Osteoblast (primary cell): ENCODE measurements at regions not wholly inside any gene's neighbourhood (a gene's known extent, or its start where the extent isn't known, plus 50 kb on each side); places are given as distances from the start of the nearest gene placed in this dataset.

ENCODE experiments used
- DNase-seq: peaks from one replicate; pipeline ENCODE4 v3.0.0; 2011; ENCODE audit warnings: low spot score, mixed read lengths; ENCODE audit not compliant: insufficient read length; ENCODE audit errors: missing footprints
- H2AFZ ChIP-seq: 2 replicates; pipeline ENCODE4 v1.6.0; 2011; ENCODE audit warnings: mild to moderate bottlenecking, low read length
- H3K27ac ChIP-seq: 2 replicates; pipeline ENCODE4 v1.5.1; 2011; ENCODE audit warnings: mild to moderate bottlenecking, low read depth, low read length, moderate library complexity
- H3K27me3 ChIP-seq: 2 replicates; pipeline ENCODE4 v1.6.0; 2012; ENCODE audit warnings: mild to moderate bottlenecking, control low read depth, inconsistent platforms, low read length, moderate library complexity; ENCODE audit not compliant: insufficient read depth
- H3K36me3 ChIP-seq: 2 replicates; pipeline ENCODE4 v1.5.1; 2011; ENCODE audit warnings: mild to moderate bottlenecking, low read length, control low read depth, moderate library complexity; ENCODE audit not compliant: insufficient read depth
- H3K4me1 ChIP-seq: 2 replicates; pipeline ENCODE4 v1.5.1; 2011; ENCODE audit warnings: mild to moderate bottlenecking, low read length, control low read depth, moderate library complexity; ENCODE audit not compliant: insufficient read depth
- H3K4me2 ChIP-seq: 2 replicates; pipeline ENCODE4 v1.6.0; 2011; ENCODE audit warnings: mild to moderate bottlenecking, low read length; ENCODE audit not compliant: insufficient read depth
- H3K4me3 ChIP-seq: fragments of 200-600 bp; sonication (generic); 3 replicates; pipeline ENCODE4 v1.5.1; 2012; ENCODE audit warnings: mild to moderate bottlenecking, low read length, inconsistent platforms; ENCODE audit not compliant: insufficient read depth
- H3K79me2 ChIP-seq: 2 replicates; pipeline ENCODE4 v1.6.0; 2012; ENCODE audit warnings: mild to moderate bottlenecking, low read length, control low read depth, inconsistent platforms; ENCODE audit not compliant: insufficient read depth
- H3K9me3 ChIP-seq: 2 replicates; pipeline ENCODE4 v1.5.1; 2011; ENCODE audit warnings: low read depth, low read length, control low read depth
- H4K20me1 ChIP-seq: 2 replicates; pipeline ENCODE4 v1.6.0; 2012; ENCODE audit warnings: mild to moderate bottlenecking, low read length, control low read depth; ENCODE audit not compliant: insufficient read depth
- CTCF ChIP-seq: IDR thresholded peaks from 2 replicates; pipeline ENCODE4 v1.5.1; 2011; ENCODE audit warnings: mild to moderate bottlenecking, low read depth, low read length, moderate library complexity; ENCODE audit errors: extremely low read depth

DNA sequence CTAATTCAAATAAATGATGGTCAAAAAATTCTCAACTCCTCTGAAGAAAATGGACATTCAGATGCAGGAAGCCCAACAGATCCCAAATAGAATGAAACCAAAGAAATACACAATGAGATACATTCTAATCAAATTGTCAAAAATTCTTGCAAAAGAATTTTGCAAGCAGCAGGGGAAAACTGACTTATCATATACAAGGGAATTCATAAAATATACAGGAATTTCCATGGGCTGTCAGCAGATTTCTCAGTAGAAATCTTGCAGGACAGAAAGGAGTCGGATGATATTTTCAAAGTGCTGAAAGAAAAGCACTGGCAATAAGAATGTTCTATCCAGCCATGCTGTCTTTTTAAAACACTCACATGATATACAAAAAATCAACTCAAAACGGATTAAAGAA is 194.6 kb upstream of the ZC3H12C start:
- DNase-seq = no peak
- H3K27me3 ChIP-seq = no peaks in the 10 kb centered on the region
- H2AFZ ChIP-seq = no peak overlapping the region
- H3K36me3 ChIP-seq = no peaks in the 10 kb centered on the region
- H3K9me3 ChIP-seq = no peaks in the 10 kb centered on the region
- H3K4me2 ChIP-seq = no peak overlapping the region
- H3K4me1 ChIP-seq = no peaks in the 10 kb centered on the region
- no peaks in the 10 kb centered on the region for H4K20me1 ChIP-seq
- no peak overlapping the region for H3K27ac ChIP-seq
- H3K4me3 ChIP-seq = no peak overlapping the region
- no peaks in the 10 kb centered on the region for H3K79me2 ChIP-seq
- TF ChIP-seq CTCF = no peak

- no peaks in the 10 kb centered on the region for H3K27me3 ChIP-seq
- TF ChIP-seq CTCF = no peak
- H2AFZ ChIP-seq = no peak overlapping the region
- no peak for DNase-seq
- H3K4me1 ChIP-seq = no peaks in the 10 kb centered on the region
- no peak overlapping the region for H3K4me3 ChIP-seq
- H3K36me3 ChIP-seq = no peaks in the 10 kb centered on the region
- H3K4me2 ChIP-seq = no peak overlapping the region
- no peaks in the 10 kb centered on the region for H3K9me3 ChIP-seq
- no peaks in the 10 kb centered on the region for H4K20me1 ChIP-seq
- no peak overlapping the region for H3K27ac ChIP-seq
- H3K79me2 ChIP-seq = no peaks in the 10 kb centered on the region
These were observed 190.3 kb upstream of the ZC3H12C start for GRCh38 chr11:109902764-109903433.

- H3K27me3 ChIP-seq = no peaks in the 10 kb centered on the region
- no peaks in the 10 kb centered on the region for H4K20me1 ChIP-seq
- H3K4me1 ChIP-seq = peaks cover 9% of the 10 kb centered on the region
- H3K27ac ChIP-seq = no peak overlapping the region
- no peak overlapping the region for H2AFZ ChIP-seq
- H3K4me2 ChIP-seq = no peak overlapping the region
- no peak overlapping the region for H3K4me3 ChIP-seq
- no peaks in the 10 kb centered on the region for H3K79me2 ChIP-seq
- H3K9me3 ChIP-seq = no peaks in the 10 kb centered on the region
- no peak for DNase-seq
- no peak for TF ChIP-seq CTCF
- no peaks in the 10 kb centered on the region for H3K36me3 ChIP-seq
These were observed 181.7 kb upstream of the ZC3H12C start for GRCh38 chr11:109911488-109911887.

DNA sequence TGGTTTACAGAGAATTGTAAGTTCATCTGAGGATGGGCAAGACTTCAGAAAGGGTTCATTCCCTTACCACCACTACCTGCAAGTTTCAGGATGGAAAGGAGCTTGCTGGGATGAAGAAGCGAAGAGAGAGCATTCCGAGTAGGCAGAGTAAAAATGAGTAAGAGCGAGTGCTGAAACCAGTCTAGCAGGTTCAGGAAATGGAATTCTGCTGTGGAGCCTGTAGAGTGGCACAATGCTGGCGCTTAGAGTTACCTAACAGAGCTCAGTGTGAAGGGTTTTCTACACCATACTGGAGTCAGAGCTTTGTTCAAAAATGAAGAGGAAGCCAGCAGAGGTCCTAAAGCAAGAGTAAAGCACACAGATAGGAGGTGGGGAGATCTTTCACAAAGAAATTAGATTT is 179.2 kb upstream of the ZC3H12C start:
- no peaks in the 10 kb centered on the region for H4K20me1 ChIP-seq
- no peak for TF ChIP-seq CTCF
- H3K36me3 ChIP-seq = no peaks in the 10 kb centered on the region
- H3K9me3 ChIP-seq = no peaks in the 10 kb centered on the region
- no peak overlapping the region for H2AFZ ChIP-seq
- no peak for DNase-seq
- no peak overlapping the region for H3K27ac ChIP-seq
- H3K4me1 ChIP-seq = peaks cover 9% of the 10 kb centered on the region
- H3K4me3 ChIP-seq = no peak overlapping the region
- H3K27me3 ChIP-seq = no peaks in the 10 kb centered on the region
- no peaks in the 10 kb centered on the region for H3K79me2 ChIP-seq
- no peak overlapping the region for H3K4me2 ChIP-seq
